Stimulated activated CD4-positive, alpha-beta T cell treated with anti-CD3 and anti-CD28 coated beads, TNF-alpha, amount 100 ng/mL, for 24 hours (primary cell): ENCODE measurements at regions not wholly inside any gene's neighbourhood (a gene's known extent, or its start where the extent isn't known, plus 50 kb on each side); places are given as distances from the start of the nearest gene placed in this dataset.

Source experiments
- DNase-seq, 3 experiments: peaks; one replicate each; pipeline ENCODE4 v3.0.0-alpha.2; 2020; ENCODE audit warnings: low read depth in 3 of 3

GRCh38 chr6:157756708-157757429 is 66.2 kb upstream of the SNX9 start:
- peak; percentile 64 to 80 (median 69) for DNase-seq

GRCh38 chr6:157757430-157758403 is 65.3 kb upstream of the SNX9 start:
- no peak for DNase-seq

DNA sequence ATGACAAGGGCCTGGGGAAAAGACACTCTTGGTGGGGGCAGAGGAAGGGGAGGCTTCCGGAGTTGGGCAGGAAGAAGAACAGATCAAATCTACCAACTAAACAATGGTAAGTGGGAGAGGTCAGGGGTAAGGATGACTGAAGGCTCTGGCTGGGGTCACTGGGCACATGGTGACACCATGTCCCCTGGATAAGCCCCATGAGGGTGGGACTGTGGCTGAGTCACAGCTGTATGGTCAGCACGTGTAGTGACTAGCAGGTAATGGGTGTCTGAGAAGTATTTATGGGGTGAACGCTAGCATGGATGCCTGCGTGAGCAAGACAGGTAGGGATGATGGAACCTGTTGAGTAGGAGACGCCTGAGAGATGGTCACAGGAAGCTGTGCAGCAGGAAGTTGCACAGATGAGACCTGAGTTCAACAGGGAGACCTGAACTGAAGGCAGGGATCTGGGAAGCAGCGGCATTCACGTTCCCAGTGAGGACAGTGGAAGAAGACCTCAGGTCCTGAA is 64.5 kb upstream of the SNX9 start:
- no peak for DNase-seq

DNA sequence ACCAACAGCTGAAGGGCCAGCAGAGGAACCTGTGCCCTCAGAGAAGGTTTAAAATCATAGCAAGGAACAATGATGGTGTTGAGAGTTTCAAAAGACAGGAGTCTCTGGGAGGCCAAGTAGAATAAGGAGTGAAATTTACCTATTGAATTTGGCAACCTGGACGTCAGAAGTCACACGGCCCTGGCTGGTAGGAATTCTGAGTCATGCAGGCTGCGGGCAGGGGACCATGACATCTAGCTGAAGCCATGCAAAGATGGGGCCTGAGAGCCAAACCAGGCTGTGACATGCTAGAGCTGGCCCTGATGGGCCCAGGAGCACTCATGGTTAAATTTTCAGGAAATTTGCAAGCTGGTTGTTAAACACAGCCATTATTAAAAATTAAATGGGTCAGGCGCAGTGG is 64.0 kb upstream of the SNX9 start:
- no peak for DNase-seq

- no peak for DNase-seq
Measured at GRCh38 chr6:157760137-157760536, 62.9 kb upstream of the SNX9 start.

GRCh38 chr6:157760589-157761330 is 62.3 kb upstream of the SNX9 start:
- DNase-seq: no peak

DNA sequence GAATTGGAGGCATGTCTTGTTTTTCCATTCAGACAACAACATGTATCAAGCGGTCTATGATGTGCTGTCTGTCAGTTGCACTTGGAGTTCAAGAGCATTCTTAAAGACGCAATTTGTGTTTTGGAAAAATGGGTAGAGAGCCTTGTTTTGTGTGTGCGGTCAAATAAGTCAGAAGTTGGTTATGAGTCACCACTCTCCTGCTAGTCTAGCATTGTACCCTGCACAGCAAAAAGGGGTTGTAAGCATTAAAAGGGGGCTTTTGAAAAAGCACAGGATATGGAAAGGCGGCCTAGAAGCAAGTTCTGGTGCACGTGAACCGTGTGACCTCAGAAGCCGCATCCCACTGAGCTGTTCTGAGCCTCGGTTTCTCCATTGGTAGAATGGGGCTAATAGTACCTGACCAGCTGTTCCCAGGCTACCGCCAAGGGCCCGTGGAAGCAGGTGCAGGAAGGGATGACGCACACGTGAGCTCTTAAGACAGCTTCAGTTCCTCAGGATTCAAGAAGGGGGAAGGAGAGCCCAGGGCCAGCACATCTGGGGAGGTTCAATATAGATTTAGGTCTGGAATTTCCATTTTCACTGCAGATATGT is 61.6 kb upstream of the SNX9 start:
- no peak for DNase-seq

GRCh38 chr6:157761926-157762325 is 61.1 kb upstream of the SNX9 start:
- no peak for DNase-seq

DNA sequence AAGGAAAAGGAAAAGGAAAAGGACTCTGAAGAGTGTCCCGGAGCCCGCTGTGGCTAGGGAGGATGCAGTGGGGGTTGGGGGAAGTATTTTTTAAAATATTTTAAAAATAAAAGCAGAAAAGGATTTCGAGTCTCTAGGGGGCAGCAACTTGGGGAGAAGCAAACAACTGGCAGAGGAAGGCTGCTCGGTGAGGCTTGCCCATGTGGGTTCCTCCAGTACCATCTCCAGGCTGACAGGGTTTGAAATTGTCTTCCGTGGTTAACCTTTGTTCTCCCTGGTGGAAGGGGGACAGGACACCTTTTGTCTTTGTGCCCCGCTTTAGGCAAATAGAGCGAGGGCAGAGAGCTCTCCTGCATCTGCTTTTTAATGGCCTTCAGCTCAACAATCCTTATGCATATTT is 60.4 kb upstream of the SNX9 start:
- no peak for DNase-seq

- DNase-seq: no peak
Measured at GRCh38 chr6:157763129-157763903, 59.7 kb upstream of the SNX9 start.

- DNase-seq: no peak
Measured at GRCh38 chr6:157763904-157764177, 59.2 kb upstream of the SNX9 start.

- DNase-seq: peak; percentile 70 to 87 (median 76)
Measured at GRCh38 chr6:157764178-157765068, 58.6 kb upstream of the SNX9 start.

DNA sequence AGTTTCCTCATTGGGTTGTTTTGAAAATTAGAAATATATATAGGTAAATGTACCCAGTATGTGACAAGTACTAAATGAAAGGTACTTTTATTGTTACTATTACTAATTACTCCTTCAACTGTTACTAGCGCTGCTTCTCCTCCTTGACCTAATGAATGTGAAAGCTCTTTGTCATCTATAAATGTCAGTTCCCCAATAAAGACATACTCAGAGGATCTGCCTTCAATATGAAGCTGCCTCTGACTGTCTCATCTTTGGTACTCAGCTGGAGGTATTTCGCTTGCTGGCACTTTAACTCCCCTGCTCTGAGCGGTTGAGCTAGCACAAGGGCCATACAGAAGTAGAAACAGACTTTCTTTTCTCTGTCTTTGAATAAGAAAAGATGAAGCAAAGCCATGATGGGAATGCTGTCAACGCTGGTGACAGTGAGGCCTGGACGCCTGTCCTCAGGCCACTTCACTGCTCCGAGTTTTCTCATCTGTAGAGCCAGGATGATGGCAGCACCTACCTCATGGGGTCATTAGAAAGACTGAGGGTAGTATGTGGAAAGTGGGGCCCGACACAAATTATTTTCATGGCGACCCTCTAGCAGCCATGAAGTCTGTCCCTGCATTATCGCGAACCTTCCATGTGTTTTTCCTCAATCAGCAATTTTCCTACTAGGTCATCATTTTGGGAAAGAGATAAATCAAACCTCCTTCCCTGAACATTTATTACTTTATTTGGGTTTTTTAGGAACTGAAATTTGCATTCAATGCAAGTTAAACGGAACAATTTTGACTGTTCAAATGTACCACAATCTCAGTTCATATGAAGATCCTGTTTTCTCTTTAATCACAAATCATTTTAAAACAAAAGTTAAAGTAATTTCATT is 55.9 kb upstream of the SNX9 start:
- no peak for DNase-seq

GRCh38 chr6:157767775-157768156 is 55.3 kb upstream of the SNX9 start:
- no peak for DNase-seq

- DNase-seq: no peak
Measured at GRCh38 chr6:157768304-157768703, 54.7 kb upstream of the SNX9 start.

- DNase-seq: no peak
Measured at GRCh38 chr6:157768863-157769551, 54.0 kb upstream of the SNX9 start.

- no peak for DNase-seq
Measured at GRCh38 chr6:157769776-157770426, 53.1 kb upstream of the SNX9 start.

DNA sequence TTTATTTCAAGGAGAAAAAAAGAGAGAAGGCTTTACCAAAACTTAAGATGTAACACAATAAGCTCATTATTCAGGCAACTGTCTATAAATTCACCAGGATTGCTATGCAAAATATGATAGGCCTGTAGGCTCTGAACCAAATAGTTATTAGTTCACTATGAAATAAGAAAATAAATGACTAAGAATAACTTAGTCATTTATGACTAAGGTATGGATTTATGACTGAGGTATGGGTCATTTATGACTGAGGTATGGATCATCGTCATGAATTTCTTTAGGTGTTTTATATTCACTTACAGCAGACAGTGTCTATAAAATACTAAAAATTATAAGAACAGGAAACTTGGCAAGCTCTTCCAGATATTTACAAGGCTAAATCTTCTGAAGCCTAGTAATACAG is 52.1 kb upstream of the SNX9 start:
- DNase-seq: no peak
